HCT116 (cell line): ENCODE measurements at regions not wholly inside any gene's neighbourhood (a gene's known extent, or its start where the extent isn't known, plus 50 kb on each side); places are given as distances from the start of the nearest gene placed in this dataset.

ENCODE experiments used
- ATAC-seq: fragments of 200-7000 bp; cut with Tn5 transposase; 2 replicates; pipeline ENCODE4 v1.9.1; 2020; ENCODE audit warnings: mild to moderate bottlenecking, moderate library complexity
- BruUV-seq: library from RNA; stranded (reverse); fragments of 400-500 nt; replicated peaks from 2 replicates; lab custom pipeline; 2021; lab: Mats Ljungman, UMichigan
- CTCF ChIA-PET: fragments of 300-600 bp; sonication (Branson Sonifier 250); formaldehyde crosslinking; loops from one replicate; lab custom pipeline; 2021; ENCODE audit warnings: antibody characterized with exemption; lab: Charles Lee
- POLR2A ChIA-PET: fragments of 300-600, 350-600 bp; sonication (Branson Sonifier 250); formaldehyde crosslinking; loops from one replicate; lab custom pipeline; 2021; ENCODE audit warnings: antibody characterized with exemption; lab: Charles Lee
- RAD21 ChIA-PET, 2 experiments: fragments of 300-600 bp; sonication (Branson Sonifier 250); formaldehyde crosslinking; loops; one replicate each; lab custom pipeline; 2023; ENCODE audit warnings: low total read pairs in 2 of 2; ENCODE audit not compliant: uncharacterized antibody in 2 of 2, unreplicated experiment in 2 of 2, low non-redundant PET in 1 of 2; lab: Charles Lee
- DNase-seq: peaks from one replicate; pipeline ENCODE4 v3.0.0-alpha.2; 2010; ENCODE audit warnings: low read depth, low spot score
- H2AFZ ChIP-seq: fragments of 200-600 bp; shearing (Covaris generic), sonication (generic); 2 replicates; pipeline ENCODE4 v1.6.1; 2017; ENCODE audit warnings: low read depth, mixed run types, mixed read lengths, antibody characterized with exemption, low read length; ENCODE audit not compliant: poor library complexity, severe bottlenecking
- H3K27ac ChIP-seq: 2 replicates; pipeline ENCODE4 v1.5.1; 2012; ENCODE audit warnings: low read depth, low read length
- H3K27me3 ChIP-seq: fragments of 200-600 bp; sonication (generic); 2 replicates; pipeline ENCODE4 v1.6.1; 2016; ENCODE audit warnings: mixed run types, low read length, mixed read lengths; ENCODE audit not compliant: insufficient read depth
- H3K36me3 ChIP-seq, 2 experiments: fragments of 200-500 bp in 1 of 2; fragments of 200-600 bp in 1 of 2; sonication (Bioruptor generic) in 1 of 2; sonication (generic) in 1 of 2; 2 replicates each; pipeline versions ENCODE4 v1.5.1 to v1.6.1; 2014 to 2016; ENCODE audit warnings: low read length in 2 of 2, inconsistent platforms in 1 of 2, mixed read lengths in 1 of 2, mixed run types in 1 of 2; ENCODE audit not compliant: insufficient read depth in 2 of 2, control insufficient read depth in 1 of 2
- H3K4me1 ChIP-seq, 2 experiments: fragments of 200-600 bp in 1 of 2; sonication (generic) in 1 of 2; 2 replicates each; pipeline versions ENCODE4 v1.5.1 to v1.6.1; 2012 to 2017; ENCODE audit warnings: low read length in 2 of 2, inconsistent platforms in 1 of 2, mild to moderate bottlenecking in 1 of 2, mixed read lengths in 1 of 2, mixed run types in 1 of 2, moderate library complexity in 1 of 2; ENCODE audit not compliant: insufficient read depth in 2 of 2, control insufficient read depth in 1 of 2
- H3K4me2 ChIP-seq: fragments of 200-600 bp; sonication (generic); 2 replicates; pipeline ENCODE4 v1.6.1; 2017; ENCODE audit warnings: mixed run types, low read length, mixed read lengths
- H3K4me3 ChIP-seq, 2 experiments: fragments of 200-600 bp in 1 of 2; sonication (generic) in 1 of 2; replicated peaks in 1 of 2; 2 replicates each; pipeline ENCODE4 v1.5.1; 2011 to 2016; ENCODE audit warnings: low read length in 2 of 2, control low read depth in 1 of 2, low read depth in 1 of 2, mild to moderate bottlenecking in 1 of 2, mixed read lengths in 1 of 2, mixed run types in 1 of 2
- H3K79me2 ChIP-seq: fragments of 200-600 bp; sonication (generic); 2 replicates; pipeline ENCODE4 v1.6.1; 2017; ENCODE audit warnings: mild to moderate bottlenecking, mixed run types, low read length, moderate library complexity, mixed read lengths; ENCODE audit not compliant: insufficient read depth
- H3K9ac ChIP-seq: fragments of 200-600 bp; sonication (generic); 2 replicates; pipeline ENCODE4 v1.6.1; 2016; ENCODE audit warnings: low read length, mixed read lengths
- H3K9me2 ChIP-seq: fragments of 200-600 bp; sonication (generic), shearing (Covaris generic); 2 replicates; pipeline ENCODE4 v1.6.1; 2017; ENCODE audit warnings: mixed run types, mild to moderate bottlenecking, moderate library complexity; ENCODE audit not compliant: insufficient read depth
- H3K9me3 ChIP-seq, 2 experiments: fragments of 200-500 bp in 1 of 2; fragments of 200-600 bp in 1 of 2; sonication (Bioruptor generic) in 1 of 2; sonication (generic) in 1 of 2; 2 replicates each; pipeline ENCODE4 v1.6.1; 2014 to 2017; ENCODE audit warnings: low read length in 2 of 2, mixed read lengths in 2 of 2, inconsistent platforms in 1 of 2, low read depth in 1 of 2, mild to moderate bottlenecking in 1 of 2, mixed run types in 1 of 2, moderate library complexity in 1 of 2; ENCODE audit not compliant: control insufficient read depth in 1 of 2, insufficient read depth in 1 of 2
- H4K20me1 ChIP-seq: fragments of 200-600 bp; sonication (generic), shearing (Covaris generic); 2 replicates; pipeline ENCODE4 v1.6.1; 2017; ENCODE audit warnings: mixed run types, mild to moderate bottlenecking, moderate library complexity; ENCODE audit not compliant: insufficient read depth
- ATF3 ChIP-seq: IDR thresholded peaks from 2 replicates; pipeline ENCODE4 v1.6.1; 2012
- CBX3 ChIP-seq: IDR thresholded peaks from 2 replicates; pipeline ENCODE4 v1.6.1; 2012; ENCODE audit warnings: low read depth
- CEBPB ChIP-seq: IDR thresholded peaks from 2 replicates; pipeline ENCODE4 v1.6.1; 2012; ENCODE audit warnings: low read depth
- CTCF ChIP-seq, 3 experiments: fragments of 200-600 bp in 1 of 3; sonication (generic) in 1 of 3; IDR thresholded peaks in 2 of 3; conservative IDR thresholded peaks in 1 of 3; 2 replicates each; pipeline ENCODE4 v1.5.1; 2012 to 2017; ENCODE audit warnings: low read depth in 2 of 3, low read length in 2 of 3, antibody characterized with exemption in 1 of 3, borderline replicate concordance in 1 of 3, control low read depth in 1 of 3, mild to moderate bottlenecking in 1 of 3, mixed read lengths in 1 of 3, mixed run types in 1 of 3, moderate library complexity in 1 of 3; ENCODE audit not compliant: insufficient read depth in 1 of 3
- EGR1 ChIP-seq: IDR thresholded peaks from 2 replicates; pipeline ENCODE4 v1.6.1; 2012; ENCODE audit warnings: low read depth
- ELF1 ChIP-seq: IDR thresholded peaks from 2 replicates; pipeline ENCODE4 v1.6.1; 2012; ENCODE audit warnings: low read depth, borderline replicate concordance
- EZH2phosphoT487 ChIP-seq: fragments of 200-600 bp; IDR thresholded peaks from 2 replicates; pipeline ENCODE4 v1.6.1; 2018; ENCODE audit warnings: antibody characterized with exemption, borderline replicate concordance
- FOSL1 ChIP-seq: IDR thresholded peaks from 2 replicates; pipeline ENCODE4 v1.6.1; 2012; ENCODE audit warnings: low read depth
- JUND ChIP-seq: IDR thresholded peaks from 2 replicates; pipeline ENCODE4 v1.6.1; 2012
- MAX ChIP-seq: IDR thresholded peaks from 2 replicates; pipeline ENCODE4 v1.6.1; 2012
- POLR2A ChIP-seq: IDR thresholded peaks from 2 replicates; pipeline ENCODE4 v1.7.0; 2011; ENCODE audit warnings: borderline replicate concordance; ENCODE audit not compliant: insufficient read depth, insufficient read length; ENCODE audit errors: extremely low read depth
- RAD21 ChIP-seq: IDR thresholded peaks from 2 replicates; pipeline ENCODE4 v1.6.1; 2012; ENCODE audit warnings: low read depth, mild to moderate bottlenecking
- REST ChIP-seq: IDR thresholded peaks from 2 replicates; pipeline ENCODE4 v1.6.1; 2012; ENCODE audit warnings: low read depth
- SIN3A ChIP-seq: IDR thresholded peaks from 2 replicates; pipeline ENCODE4 v1.6.1; 2012; ENCODE audit warnings: low read depth
- SRF ChIP-seq: IDR thresholded peaks from 2 replicates; pipeline ENCODE4 v1.6.1; 2012; ENCODE audit warnings: low read depth
- TCF7L2 ChIP-seq: IDR thresholded peaks from 2 replicates; pipeline ENCODE4 v1.7.0; 2011; ENCODE audit warnings: borderline replicate concordance, inconsistent platforms; ENCODE audit not compliant: insufficient read depth, insufficient read length; ENCODE audit errors: extremely low read depth
- YY1 ChIP-seq: IDR thresholded peaks from 2 replicates; pipeline ENCODE4 v1.6.1; 2011; ENCODE audit warnings: low read length, low read depth, moderate library complexity, mild to moderate bottlenecking; ENCODE audit not compliant: insufficient replicate concordance; ENCODE audit errors: extremely low read depth
- ZBTB33 ChIP-seq: IDR thresholded peaks from 2 replicates; pipeline ENCODE4 v1.6.1; 2011; ENCODE audit warnings: mild to moderate bottlenecking, low read length, moderate library complexity; ENCODE audit not compliant: insufficient replicate concordance; ENCODE audit errors: extremely low read depth
- intact Hi-C: fragments of 100-400 bp; cut with micrococcal nuclease; formaldehyde crosslinking; loops from 2 replicates; pipeline ENCODE4 v1.10.0; 2022

- no peak for TF ChIP-seq TCF7L2
- TF ChIP-seq REST, result no peak
- no peak for TF ChIP-seq ELF1
- TF ChIP-seq YY1, result no peak
- TF ChIP-seq POLR2A, result no peak
- TF ChIP-seq JUND, result no peak
- TF ChIP-seq SIN3A, result no peak
- TF ChIP-seq ATF3, result no peak
- no peak for TF ChIP-seq CTCF (IDR thresholded peaks at IDR 0.05 in 2 of 3, conservative IDR thresholded peaks at IDR 0.05 in 1 of 3; ENCODE audit: borderline replicate concordance in 1 of 3, insufficient read depth in 1 of 3, low read depth in 2 of 3, low read length in 2 of 3)
- no peak for TF ChIP-seq EZH2phosphoT487
- no peak for TF ChIP-seq CBX3
- no peak for TF ChIP-seq FOSL1
- TF ChIP-seq RAD21, result no peak
- TF ChIP-seq CEBPB, result no peak
- TF ChIP-seq EGR1, result no peak
- no peak for TF ChIP-seq SRF
- no peak for TF ChIP-seq MAX
- TF ChIP-seq ZBTB33, result no peak
- POLR2A ChIA-PET, result no interaction called here
- H3K27me3 ChIP-seq, result no peaks in the 10 kb centered on the region
- no peaks in the 10 kb centered on the region for H3K4me1 ChIP-seq
- DNase-seq (no peak), ATAC-seq (no peak)
- CTCF ChIA-PET, result no interaction called here
- no peaks in the 10 kb centered on the region for H3K36me3 ChIP-seq
- no peak overlapping the region for H3K27ac ChIP-seq
- intact Hi-C loops, result no loop called here
- BruUV-seq, result no TSS peak
- no peaks in the 10 kb centered on the region for H3K79me2 ChIP-seq
- H3K9me2 ChIP-seq, result no peaks in the 10 kb centered on the region
- H3K9me3 ChIP-seq, result peaks cover 4% of the 10 kb centered on the region in 2 experiments; a peak in 2 of 4 replicates
- H2AFZ ChIP-seq, result no peak overlapping the region
- no peaks in the 10 kb centered on the region for H4K20me1 ChIP-seq
- no peak overlapping the region for H3K4me2 ChIP-seq
- H3K4me3 ChIP-seq, result no peak overlapping the region
- RAD21 ChIA-PET, result no interaction called here
- H3K9ac ChIP-seq, result no peak overlapping the region
Observed at GRCh38 chr16:63287401-63287800, 1251.2 kb upstream of the CDH8 start.
